ENCODE measurements at regions not wholly inside any gene's neighbourhood (a gene's known extent, or its start where the extent isn't known, plus 50 kb on each side); places are given as distances from the start of the nearest gene placed in this dataset.
"Not testable (repeated sequence)": the region's sequence is repeated elsewhere in the genome, so short reads cannot be mapped to it uniquely, and the experiment has no call there.

DNA sequence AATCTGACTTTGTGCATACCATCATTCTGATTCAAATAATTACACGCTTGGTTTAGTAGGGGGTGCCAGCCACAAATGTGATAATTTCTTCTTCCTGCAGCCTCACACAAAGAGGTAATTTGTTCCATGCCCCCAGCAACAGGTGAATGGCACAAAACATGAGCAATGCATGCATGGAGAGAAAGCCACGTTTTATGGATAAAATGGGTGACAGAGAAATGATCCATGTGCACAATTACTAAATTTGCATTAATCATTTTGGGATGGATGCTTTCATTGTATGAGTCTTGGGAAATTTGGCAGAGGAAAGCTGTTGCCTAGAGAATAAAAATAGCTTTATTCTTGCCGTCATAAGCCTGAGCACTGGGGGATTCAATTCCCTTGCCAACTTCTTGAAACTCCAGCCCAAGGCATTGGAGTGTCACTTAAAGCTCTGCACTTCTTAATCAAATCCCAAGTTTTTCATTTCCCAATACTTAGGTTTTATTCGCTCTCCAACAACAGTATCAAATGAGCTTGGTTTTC, 411.6 kb downstream of the GBE1 start:
- ATAC-seq (no peak), DNase-seq (no peak)
- Histone ChIP-seq H3K36me3 (no peaks in the 10 kb centered on the region), H3K9me3 (no peaks in the 10 kb centered on the region), H3K27ac (no peak overlapping the region), H3K4me1 (no peaks in the 10 kb centered on the region), H3K4me3 (no peak overlapping the region), H3K27me3 (no peaks in the 10 kb centered on the region)
- intact Hi-C loops (cut with DNase I): no loop called here
- TF ChIP-seq, protein P1, sequence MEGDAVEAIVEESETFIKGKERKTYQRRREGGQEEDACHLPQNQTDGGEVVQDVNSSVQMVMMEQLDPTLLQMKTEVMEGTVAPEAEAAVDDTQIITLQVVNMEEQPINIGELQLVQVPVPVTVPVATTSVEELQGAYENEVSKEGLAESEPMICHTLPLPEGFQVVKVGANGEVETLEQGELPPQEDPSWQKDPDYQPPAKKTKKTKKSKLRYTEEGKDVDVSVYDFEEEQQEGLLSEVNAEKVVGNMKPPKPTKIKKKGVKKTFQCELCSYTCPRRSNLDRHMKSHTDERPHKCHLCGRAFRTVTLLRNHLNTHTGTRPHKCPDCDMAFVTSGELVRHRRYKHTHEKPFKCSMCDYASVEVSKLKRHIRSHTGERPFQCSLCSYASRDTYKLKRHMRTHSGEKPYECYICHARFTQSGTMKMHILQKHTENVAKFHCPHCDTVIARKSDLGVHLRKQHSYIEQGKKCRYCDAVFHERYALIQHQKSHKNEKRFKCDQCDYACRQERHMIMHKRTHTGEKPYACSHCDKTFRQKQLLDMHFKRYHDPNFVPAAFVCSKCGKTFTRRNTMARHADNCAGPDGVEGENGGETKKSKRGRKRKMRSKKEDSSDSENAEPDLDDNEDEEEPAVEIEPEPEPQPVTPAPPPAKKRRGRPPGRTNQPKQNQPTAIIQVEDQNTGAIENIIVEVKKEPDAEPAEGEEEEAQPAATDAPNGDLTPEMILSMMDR (IDR thresholded peaks at IDR 0.05): no peak

DNA sequence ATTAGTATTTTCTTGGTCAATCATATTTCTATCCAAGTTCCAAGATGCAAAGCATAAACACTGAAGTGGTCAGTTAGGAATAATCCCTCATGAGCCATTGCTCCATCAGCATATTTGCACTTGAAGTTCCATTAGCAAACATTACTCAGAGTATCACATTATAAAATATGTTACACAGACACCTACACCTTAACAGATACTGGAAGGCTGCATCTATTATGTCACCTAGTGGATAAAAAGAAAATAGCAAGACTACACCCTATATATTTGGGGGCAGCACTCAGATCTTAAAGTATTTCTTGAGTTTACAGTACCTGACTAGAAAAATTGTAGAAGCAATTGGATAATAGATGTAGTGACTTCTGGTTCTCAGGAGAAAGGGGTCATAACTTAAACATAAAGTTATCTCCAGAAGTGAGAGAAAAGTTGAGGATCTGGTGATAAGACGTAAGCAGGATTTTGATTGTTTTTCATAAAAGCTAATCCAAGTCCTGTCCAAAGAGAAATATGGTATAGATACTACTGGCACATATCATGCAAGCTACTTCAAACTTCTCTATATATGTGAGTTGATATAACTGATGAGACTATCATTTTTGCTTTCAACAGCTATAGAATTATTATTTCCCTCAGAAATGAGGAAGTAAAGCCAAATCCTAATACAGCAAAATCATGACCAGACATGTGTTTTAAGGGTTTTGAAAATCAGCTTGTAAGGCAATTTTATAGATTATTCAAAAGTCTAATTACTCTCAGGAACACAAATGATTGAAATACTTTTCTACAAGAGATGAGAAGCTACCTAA, 422.2 kb downstream of the GBE1 start:
- Histone ChIP-seq H3K4me3 (no peak overlapping the region), H3K4me1 (no peaks in the 10 kb centered on the region), H3K9me3 (no peaks in the 10 kb centered on the region), H3K36me3 (no peaks in the 10 kb centered on the region), H3K27me3 (no peaks in the 10 kb centered on the region), H3K27ac (no peak overlapping the region)
- TF ChIP-seq, protein P1 (IDR thresholded peaks at IDR 0.05): peak; percentile 7 to 8
- ATAC-seq: peak; percentile 77
- intact Hi-C loops (cut with DNase I): no loop called here
- DNase-seq: no peak

DNA sequence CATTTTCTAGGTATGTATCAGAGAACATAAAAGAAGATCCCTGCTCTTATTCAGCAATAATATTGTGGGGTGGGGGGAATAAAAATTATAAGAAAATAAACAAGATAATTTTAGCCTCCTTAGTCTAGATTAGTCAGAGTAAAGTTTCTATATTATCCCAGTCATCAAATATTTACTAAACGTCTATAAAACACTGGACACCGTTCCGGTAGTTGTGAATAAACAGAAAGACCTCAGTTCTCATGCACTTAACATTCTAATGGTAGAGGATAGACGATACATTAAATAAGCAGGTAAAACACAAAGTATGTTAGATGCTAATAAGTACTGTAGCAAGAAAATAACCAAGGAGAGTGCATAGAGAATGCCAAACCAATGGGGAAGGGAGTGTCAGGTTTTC, 425.0 kb downstream of the GBE1 start:
- ATAC-seq (no peak), DNase-seq (no peak)
- no peaks in the 10 kb centered on the region for H3K4me1 ChIP-seq
- H3K4me3 ChIP-seq: no peak overlapping the region
- no peaks in the 10 kb centered on the region for H3K27me3 ChIP-seq
- TF ChIP-seq, protein P1 (IDR thresholded peaks at IDR 0.05): no peak
- H3K27ac ChIP-seq: no peak overlapping the region
- H3K36me3 ChIP-seq: no peaks in the 10 kb centered on the region
- H3K9me3 ChIP-seq: no peaks in the 10 kb centered on the region
- intact Hi-C loops (cut with DNase I): no loop called here

DNA sequence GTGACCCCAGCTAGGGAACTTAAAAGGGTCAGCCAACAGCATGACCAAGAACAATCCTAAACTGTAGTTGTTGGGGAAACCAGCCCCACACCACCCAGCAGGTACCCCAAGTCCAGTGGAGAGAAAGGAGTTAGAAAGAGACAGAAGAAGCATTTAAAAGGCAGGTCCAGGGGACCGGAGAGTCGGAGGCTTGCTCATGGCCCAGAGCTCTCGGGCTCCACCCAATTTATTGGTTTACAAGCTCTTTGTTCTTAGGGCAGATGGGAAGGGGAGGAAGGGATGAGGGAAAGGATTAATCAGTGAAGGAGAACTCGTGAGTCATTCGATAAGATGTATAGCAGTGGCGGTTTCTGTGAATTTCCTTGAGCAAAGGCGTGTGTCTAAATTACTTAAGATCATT, 431.6 kb downstream of the GBE1 start:
- H3K4me3 ChIP-seq; H3K27ac ChIP-seq; H3K9me3 ChIP-seq; H3K27me3 ChIP-seq; intact Hi-C loops (cut with DNase I); H3K36me3 ChIP-seq; ATAC-seq; DNase-seq; H3K4me1 ChIP-seq: not testable (repeated sequence)

- no peaks in the 10 kb centered on the region for H3K4me1 ChIP-seq
- peak in 1 of 4 donors; percentile 41 for DNase-seq
- no peak overlapping the region for H3K27ac ChIP-seq
- ATAC-seq: no peak
- TF ChIP-seq, protein P1 (IDR thresholded peaks at IDR 0.05): no peak
- no peaks in the 10 kb centered on the region for H3K9me3 ChIP-seq
- intact Hi-C loops (cut with DNase I): no loop called here
- H3K27me3 ChIP-seq: no peaks in the 10 kb centered on the region
- H3K36me3 ChIP-seq: no peaks in the 10 kb centered on the region
- H3K4me3 ChIP-seq: no peak overlapping the region
Measured at GRCh38 chr3:81326245-81326644, 435.2 kb downstream of the GBE1 start.
